ENCODE measurements at regions not wholly inside any gene's neighbourhood (a gene's known extent, or its start where the extent isn't known, plus 50 kb on each side); places are given as distances from the start of the nearest gene placed in this dataset.
"Not testable (repeated sequence)": the region's sequence is repeated elsewhere in the genome, so short reads cannot be mapped to it uniquely, and the experiment has no call there.

GRCh38 chr3:164416491-164417222 is 661.6 kb downstream of the SI start:
- no peak for DNase-seq (ENCODE audit: low read depth, low spot score)

GRCh38 chr3:164408326-164408725 is 670.0 kb downstream of the SI start:
- H3K4me3 ChIP-seq (ENCODE audit: low read length): no peak overlapping the region
- no peak for DNase-seq (ENCODE audit: low read depth, low spot score)

More at GRCh38 chr3:164416491-164417222, 661.6 kb downstream of the SI start:
- no peak overlapping the region for H3K4me3 ChIP-seq (ENCODE audit: low read length)

DNA sequence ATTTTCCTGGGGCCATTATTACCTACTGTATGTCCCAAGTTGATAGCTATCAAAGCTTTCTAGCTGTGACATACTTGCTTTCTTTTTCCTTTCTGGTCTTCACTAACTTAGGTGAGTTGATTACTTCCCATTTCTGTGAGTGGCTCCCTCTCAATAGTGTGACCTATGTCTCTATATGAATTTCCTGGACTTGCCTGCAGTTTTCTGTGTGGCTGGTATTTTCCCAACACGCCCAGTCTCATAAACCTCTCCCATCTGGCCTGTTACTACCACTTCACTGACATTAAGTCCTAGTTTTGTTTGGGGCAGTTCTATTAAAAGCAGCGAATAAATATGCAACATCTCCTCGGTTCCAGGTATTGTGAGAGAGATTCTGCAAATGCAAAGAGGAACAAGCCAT is 671.2 kb downstream of the SI start:
- DNase-seq (ENCODE audit: low read depth, low spot score): no peak
- no peak overlapping the region for H3K4me3 ChIP-seq (ENCODE audit: low read length)

GRCh38 chr3:164406281-164406680 is 672.0 kb downstream of the SI start:
- DNase-seq (ENCODE audit: low read depth, low spot score): no peak
- no peak overlapping the region for H3K4me3 ChIP-seq (ENCODE audit: low read length)

- H3K4me3 ChIP-seq (ENCODE audit: low read length): no peak overlapping the region
- no peak for DNase-seq (ENCODE audit: low read depth, low spot score)
Measured at GRCh38 chr3:164401923-164402322, 676.4 kb downstream of the SI start.

GRCh38 chr3:164401440-164401839 is 676.9 kb downstream of the SI start:
- DNase-seq (ENCODE audit: low read depth, low spot score); H3K4me3 ChIP-seq (ENCODE audit: low read length): not testable (repeated sequence)

DNA sequence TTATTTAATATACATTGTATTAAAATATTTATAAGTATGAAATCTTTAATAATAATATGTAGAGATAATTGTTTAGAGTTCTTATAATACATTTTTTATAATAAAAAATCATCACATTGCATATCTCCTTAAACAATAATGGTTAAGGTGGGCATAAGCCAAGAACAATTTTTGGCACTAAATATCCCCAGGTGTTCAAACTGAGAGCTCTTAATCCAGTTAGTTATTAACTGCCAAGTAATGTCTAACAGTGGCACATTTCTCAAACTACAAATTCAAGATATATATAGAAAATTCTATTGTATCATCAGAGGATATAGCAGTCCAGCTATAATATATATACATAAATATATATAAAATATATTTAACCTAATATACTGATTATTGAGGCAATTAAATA is 680.8 kb downstream of the SI start:
- DNase-seq (ENCODE audit: low read depth, low spot score): no peak
- H3K4me3 ChIP-seq (ENCODE audit: low read length): no peak overlapping the region

DNA sequence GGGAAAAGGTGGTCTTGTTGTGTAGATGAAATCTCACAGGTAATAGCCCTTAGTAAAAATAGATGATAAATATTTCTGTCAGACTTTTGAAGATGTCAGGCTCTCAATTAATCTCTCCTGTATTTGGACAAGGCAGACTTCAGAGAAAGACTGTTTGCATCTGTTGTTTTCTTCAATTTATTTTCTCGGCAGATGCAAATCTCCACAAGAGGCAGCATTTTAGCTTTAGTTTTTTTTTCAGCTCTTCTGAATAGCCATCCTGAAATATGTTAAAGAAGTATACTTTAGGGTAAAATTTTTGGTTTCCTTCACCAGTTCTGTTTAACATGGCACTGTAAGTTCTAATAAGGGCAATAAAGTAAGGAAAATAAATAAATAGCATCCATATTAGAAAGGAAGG is 685.1 kb downstream of the SI start:
- no peak for DNase-seq (ENCODE audit: low read depth, low spot score)
- H3K4me3 ChIP-seq (ENCODE audit: low read length): no peak overlapping the region

GRCh38 chr3:164390046-164390445 is 688.2 kb downstream of the SI start:
- H3K4me3 ChIP-seq (ENCODE audit: low read length): no peak overlapping the region

GRCh38 chr3:164387236-164387635 is 691.1 kb downstream of the SI start:
- no peak overlapping the region for H3K4me3 ChIP-seq (ENCODE audit: low read length)

More at GRCh38 chr3:164390046-164390445, 688.2 kb downstream of the SI start:
- no peak for DNase-seq (ENCODE audit: low read depth, low spot score)

DNA sequence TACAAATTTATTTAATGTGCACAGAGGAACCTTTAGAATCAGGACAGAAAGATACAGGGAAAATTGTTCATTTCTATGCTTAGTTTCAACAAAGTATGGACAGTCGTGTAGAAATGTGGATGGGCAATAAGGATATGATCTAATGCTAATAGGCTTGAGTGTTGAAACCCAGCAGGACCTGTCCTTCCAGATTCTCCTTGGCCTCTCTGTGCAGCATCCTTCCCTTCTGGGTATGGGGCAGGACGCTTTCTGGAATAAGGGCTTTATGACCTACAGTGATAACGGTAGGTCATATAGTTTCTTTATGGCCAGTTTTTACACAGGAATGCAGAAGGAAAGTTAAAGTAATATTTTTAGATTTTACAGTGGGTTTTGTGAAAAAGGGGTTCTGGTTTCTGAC is 698.1 kb downstream of the SI start:
- no peak for DNase-seq (ENCODE audit: low read depth, low spot score)
- no peak overlapping the region for H3K4me3 ChIP-seq (ENCODE audit: low read length)

More at GRCh38 chr3:164387236-164387635, 691.1 kb downstream of the SI start:
- no peak for DNase-seq (ENCODE audit: low read depth, low spot score)

- no peak for DNase-seq (ENCODE audit: low read depth, low spot score)
- H3K4me3 ChIP-seq (ENCODE audit: low read length): no peak overlapping the region
Measured at GRCh38 chr3:164377466-164377865, 700.8 kb downstream of the SI start.

DNA sequence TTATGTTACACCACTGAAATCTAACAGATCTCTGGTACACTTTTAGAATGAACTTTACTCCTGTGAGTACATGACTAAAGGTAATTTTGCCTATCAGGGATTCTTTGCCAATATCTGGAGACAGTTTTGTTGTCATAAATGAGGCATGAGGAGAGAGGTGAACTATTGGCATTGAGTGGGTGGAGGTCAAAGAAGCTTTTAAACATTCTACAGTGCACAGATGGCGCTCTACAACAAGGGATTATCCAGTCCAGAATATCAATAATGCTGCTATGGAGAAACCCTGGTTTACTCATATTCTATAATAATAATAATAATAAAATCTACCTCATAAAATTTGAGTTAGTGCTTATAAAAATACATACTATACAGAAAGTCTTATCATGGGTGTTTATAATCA is 702.3 kb downstream of the SI start:
- DNase-seq (ENCODE audit: low read depth, low spot score): no peak
- no peak overlapping the region for H3K4me3 ChIP-seq (ENCODE audit: low read length)

DNA sequence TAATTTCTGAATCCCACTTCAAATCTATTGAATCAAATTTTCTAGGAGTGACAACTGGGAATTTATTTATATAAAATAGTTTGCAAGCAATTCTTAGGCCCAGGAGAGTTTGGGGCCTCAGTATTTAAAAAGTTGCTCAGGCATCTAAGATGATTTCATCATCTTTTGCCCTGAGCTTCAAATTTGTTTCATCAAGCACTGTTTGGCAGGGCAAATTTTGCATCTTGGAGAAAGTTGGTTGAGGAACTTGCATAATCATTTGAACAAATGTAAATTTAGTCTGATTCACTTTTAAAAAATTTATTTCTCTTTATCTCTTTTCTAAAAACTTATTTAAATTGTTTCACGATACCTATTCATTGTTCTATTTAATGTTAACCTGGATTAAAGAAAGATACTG is 702.8 kb downstream of the SI start:
- no peak for DNase-seq (ENCODE audit: low read depth, low spot score)
- H3K4me3 ChIP-seq (ENCODE audit: low read length): no peak overlapping the region

GRCh38 chr3:164371681-164372080 is 706.6 kb downstream of the SI start:
- no peak for DNase-seq (ENCODE audit: low read depth, low spot score)
- H3K4me3 ChIP-seq (ENCODE audit: low read length): no peak overlapping the region

DNA sequence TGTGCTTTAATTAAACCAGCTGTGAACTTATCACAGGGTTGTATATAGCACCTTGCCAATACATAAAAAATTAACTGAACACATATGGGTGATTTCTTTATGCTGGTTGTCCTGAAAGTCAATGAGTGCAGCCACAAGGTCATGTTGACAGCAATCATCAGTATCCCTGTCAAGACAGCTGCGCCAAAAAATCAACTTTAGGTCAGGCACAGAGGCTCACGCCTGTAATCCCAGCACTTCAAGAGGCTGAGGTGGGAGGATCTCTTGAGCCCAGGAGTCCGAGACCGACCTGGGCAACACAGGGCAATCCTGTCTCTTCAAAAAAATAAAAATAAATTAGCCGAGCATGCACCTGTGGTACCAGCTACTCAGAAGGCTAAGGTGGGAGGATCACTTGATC is 707.3 kb downstream of the SI start:
- H3K4me3 ChIP-seq (ENCODE audit: low read length): no peak overlapping the region
- DNase-seq (ENCODE audit: low read depth, low spot score): no peak

GRCh38 chr3:164365242-164365641 is 713.1 kb downstream of the SI start:
- no peak for DNase-seq (ENCODE audit: low read depth, low spot score)
- H3K4me3 ChIP-seq (ENCODE audit: low read length): no peak overlapping the region

DNA sequence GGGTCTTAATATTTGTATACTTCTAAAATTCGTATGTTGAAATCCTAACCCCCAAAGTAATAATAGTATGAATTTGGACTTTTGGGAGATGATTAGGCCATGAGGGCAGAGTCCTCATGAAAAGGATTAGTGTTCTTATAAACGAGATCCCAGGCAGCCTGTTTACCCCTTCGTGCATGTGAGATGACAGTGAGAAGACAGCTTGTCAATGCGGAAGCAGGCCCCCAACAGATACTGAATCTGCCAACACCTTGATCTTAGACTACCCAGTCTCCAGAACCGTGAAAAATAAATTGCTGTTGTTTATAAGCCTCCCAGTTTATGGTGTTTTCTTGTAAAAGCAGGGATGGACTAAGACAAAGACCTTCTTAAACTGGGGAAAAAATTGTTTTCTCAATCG is 714.2 kb downstream of the SI start:
- H3K4me3 ChIP-seq (ENCODE audit: low read length): no peak overlapping the region
- DNase-seq (ENCODE audit: low read depth, low spot score): no peak

DNA sequence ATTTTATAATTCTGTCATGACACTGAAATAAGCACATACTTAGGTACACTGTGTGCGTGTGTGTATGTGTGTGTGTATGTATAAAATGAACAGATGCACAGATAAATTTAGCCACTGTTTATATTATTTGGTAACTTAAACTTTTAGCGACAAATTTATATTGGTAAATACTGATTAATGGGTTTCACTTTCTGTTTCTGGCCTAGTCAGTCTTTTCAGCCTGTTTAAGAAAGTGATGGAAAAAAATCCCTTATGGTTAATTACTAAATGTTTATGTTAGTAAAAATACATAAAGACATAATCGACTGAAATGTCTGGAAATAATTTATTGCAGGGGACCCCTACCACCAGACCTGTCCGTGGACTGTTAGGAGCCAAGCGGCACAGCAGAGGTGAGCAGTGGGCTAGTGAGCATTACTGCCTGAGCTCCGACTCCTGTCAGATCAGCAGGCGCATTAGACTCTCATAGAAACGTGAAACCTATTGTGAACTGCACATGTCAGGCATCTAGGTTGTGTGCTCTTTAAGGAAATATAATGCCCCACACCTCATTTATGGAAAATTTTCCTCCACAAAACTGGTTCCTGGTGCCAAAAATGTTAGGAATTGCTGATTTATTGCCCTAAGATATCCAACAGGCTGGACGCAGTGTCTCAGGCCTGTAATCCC is 717.4 kb downstream of the SI start:
- no peak overlapping the region for H3K4me3 ChIP-seq (ENCODE audit: low read length)
- no peak for DNase-seq (ENCODE audit: low read depth, low spot score)

DNA sequence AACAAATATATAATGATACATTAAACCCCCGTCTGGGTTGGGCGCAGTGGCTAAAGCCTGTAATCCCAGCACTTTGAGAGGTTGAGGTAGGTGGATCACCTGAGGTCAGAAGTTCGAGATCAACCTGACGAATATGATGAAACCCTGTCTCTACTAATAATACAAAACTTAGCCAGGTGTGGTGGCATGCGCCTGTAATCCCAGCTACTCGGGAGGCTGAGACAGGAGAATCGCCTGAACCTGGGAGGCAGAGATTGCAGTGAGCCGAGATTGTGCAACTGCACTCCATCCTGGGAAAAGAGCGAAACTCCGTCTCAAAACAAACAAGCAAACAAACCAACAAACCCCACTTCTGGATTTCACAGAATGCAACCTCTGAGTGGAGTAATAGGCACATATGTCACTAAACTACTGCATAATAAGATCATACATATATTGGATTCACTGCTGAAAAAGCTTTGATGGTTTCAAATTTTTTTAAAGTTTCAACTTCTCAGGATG is 718.2 kb downstream of the SI start:
- H3K4me3 ChIP-seq (ENCODE audit: low read length): no peak overlapping the region
- DNase-seq (ENCODE audit: low read depth, low spot score): no peak

GRCh38 chr3:164352991-164353390 is 725.3 kb downstream of the SI start:
- no peak for DNase-seq (ENCODE audit: low read depth, low spot score)

More at GRCh38 chr3:164352991-164353390, 725.3 kb downstream of the SI start:
- no peak overlapping the region for H3K4me3 ChIP-seq (ENCODE audit: low read length)
